ENCODE measurements at regions not wholly inside any gene's neighbourhood (a gene's known extent, or its start where the extent isn't known, plus 50 kb on each side); places are given as distances from the start of the nearest gene placed in this dataset.

DNA sequence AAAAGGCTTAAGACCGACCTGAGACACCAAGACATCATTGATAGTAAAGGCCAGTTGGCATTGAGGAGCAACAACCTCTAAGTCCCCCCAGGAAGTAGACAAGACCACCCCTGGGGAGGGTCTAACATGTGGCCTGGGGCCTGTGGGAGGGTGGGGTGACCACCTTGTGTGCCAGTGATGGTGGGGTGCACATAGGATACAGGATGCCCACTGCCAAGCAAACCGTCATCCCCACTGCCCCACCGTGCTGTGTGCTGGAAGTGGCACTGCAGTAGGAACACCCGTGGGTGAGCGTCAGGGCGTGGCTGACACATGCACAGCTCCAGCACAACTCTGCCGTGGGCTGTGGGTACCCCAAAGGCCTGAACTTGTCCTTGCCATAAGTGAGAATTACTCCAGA is 84.3 kb upstream of the LGALSL start:
- TF ChIP-seq, protein P1, sequence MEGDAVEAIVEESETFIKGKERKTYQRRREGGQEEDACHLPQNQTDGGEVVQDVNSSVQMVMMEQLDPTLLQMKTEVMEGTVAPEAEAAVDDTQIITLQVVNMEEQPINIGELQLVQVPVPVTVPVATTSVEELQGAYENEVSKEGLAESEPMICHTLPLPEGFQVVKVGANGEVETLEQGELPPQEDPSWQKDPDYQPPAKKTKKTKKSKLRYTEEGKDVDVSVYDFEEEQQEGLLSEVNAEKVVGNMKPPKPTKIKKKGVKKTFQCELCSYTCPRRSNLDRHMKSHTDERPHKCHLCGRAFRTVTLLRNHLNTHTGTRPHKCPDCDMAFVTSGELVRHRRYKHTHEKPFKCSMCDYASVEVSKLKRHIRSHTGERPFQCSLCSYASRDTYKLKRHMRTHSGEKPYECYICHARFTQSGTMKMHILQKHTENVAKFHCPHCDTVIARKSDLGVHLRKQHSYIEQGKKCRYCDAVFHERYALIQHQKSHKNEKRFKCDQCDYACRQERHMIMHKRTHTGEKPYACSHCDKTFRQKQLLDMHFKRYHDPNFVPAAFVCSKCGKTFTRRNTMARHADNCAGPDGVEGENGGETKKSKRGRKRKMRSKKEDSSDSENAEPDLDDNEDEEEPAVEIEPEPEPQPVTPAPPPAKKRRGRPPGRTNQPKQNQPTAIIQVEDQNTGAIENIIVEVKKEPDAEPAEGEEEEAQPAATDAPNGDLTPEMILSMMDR (IDR thresholded peaks at IDR 0.05; ENCODE audit: low read length, missing control alignments), result no peak
- no peak for DNase-seq (ENCODE audit: low read depth)
- no peak overlapping the region for H3K4me3 ChIP-seq (replicated peaks; ENCODE audit: low read depth, low read length)

GRCh38 chr2:64371727-64372126 is 82.2 kb upstream of the LGALSL start:
- TF ChIP-seq, protein P1 (IDR thresholded peaks at IDR 0.05; ENCODE audit: low read length, missing control alignments), result no peak
- DNase-seq (ENCODE audit: low read depth), result no peak
- H3K4me3 ChIP-seq (replicated peaks; ENCODE audit: low read depth, low read length), result no peak overlapping the region

DNA sequence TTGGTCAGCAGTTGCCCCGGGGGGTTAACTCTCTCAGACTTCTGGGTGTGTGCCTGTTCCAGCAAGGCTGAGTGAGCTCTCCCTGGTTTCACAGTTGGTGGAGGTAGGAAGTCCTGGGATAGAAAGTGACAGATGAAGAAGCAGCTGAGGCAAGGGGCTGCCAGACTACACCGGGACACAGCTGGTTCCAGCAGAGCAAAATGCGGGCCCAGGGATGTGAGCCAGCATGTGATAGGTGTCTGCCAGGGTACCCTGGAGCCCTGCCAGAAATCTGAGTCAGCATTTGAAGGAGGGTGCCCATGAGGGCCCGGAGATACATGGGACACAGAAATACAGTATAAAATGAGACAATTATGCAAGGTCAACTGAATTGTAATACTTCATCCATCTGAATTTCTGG is 79.3 kb upstream of the LGALSL start:
- no peak overlapping the region for H3K4me3 ChIP-seq (replicated peaks; ENCODE audit: low read depth, low read length)
- TF ChIP-seq, protein P1 (IDR thresholded peaks at IDR 0.05; ENCODE audit: low read length, missing control alignments), result no peak
- peak; percentile 10 for DNase-seq (ENCODE audit: low read depth)

- no peak for DNase-seq (ENCODE audit: low read depth)
- no peak overlapping the region for H3K4me3 ChIP-seq (replicated peaks; ENCODE audit: low read depth, low read length)
- TF ChIP-seq, protein P1 (IDR thresholded peaks at IDR 0.05; ENCODE audit: low read length, missing control alignments), result no peak
Measured at GRCh38 chr2:64376926-64377325, 77.0 kb upstream of the LGALSL start.

GRCh38 chr2:64379186-64379585 is 74.8 kb upstream of the LGALSL start:
- no peak for DNase-seq (ENCODE audit: low read depth)
- H3K4me3 ChIP-seq (replicated peaks; ENCODE audit: low read depth, low read length), result no peak overlapping the region
- TF ChIP-seq, protein P1 (IDR thresholded peaks at IDR 0.05; ENCODE audit: low read length, missing control alignments), result no peak

GRCh38 chr2:64380853-64381527 is 73.0 kb upstream of the LGALSL start:
- TF ChIP-seq, protein P1 (IDR thresholded peaks at IDR 0.05; ENCODE audit: low read length, missing control alignments), result no peak
- H3K4me3 ChIP-seq (replicated peaks; ENCODE audit: low read depth, low read length), result no peak overlapping the region
- DNase-seq (ENCODE audit: low read depth), result no peak

DNA sequence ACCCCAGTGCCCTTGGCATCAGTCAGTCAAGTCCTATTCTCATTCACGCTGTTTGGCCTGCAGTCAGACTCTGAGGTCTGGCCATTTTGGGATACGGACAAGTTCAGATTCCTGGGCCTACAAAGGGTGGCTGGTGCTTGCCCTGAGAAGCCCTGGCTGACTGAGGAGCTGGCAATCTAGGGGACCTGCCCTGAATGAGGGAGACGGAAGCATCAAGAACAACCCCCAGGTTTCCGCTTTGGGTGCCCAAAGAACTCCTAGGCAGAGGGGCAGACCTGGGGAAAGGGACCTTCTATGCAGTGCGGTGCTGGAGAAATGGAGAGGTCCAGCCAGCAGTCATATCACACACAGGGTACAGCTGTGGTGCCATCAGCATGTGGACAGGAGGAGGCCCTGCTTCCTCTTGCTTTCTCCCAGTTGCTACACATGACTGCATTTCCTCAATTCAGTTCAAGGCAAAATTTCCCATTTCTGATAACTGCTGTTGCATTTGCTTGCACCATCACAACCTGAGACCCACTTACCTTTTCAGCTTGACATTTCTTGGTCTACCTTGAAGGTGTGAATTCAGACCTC is 70.9 kb upstream of the LGALSL start:
- no peak for DNase-seq (ENCODE audit: low read depth)
- H3K4me3 ChIP-seq (replicated peaks; ENCODE audit: low read depth, low read length), result no peak overlapping the region
- TF ChIP-seq, protein P1 (IDR thresholded peaks at IDR 0.05; ENCODE audit: low read length, missing control alignments), result no peak

All from fibroblast of pulmonary artery (primary cell).